H9 (cell line): ENCODE measurements at regions not wholly inside any gene's neighbourhood (a gene's known extent, or its start where the extent isn't known, plus 50 kb on each side); places are given as distances from the start of the nearest gene placed in this dataset. TPM values are rescaled to one million over a fixed set of nuclear protein-coding genes. Genes with fewer than 3 reads are reported as not detected.

Experiments
- microRNA-seq: library from miRNA; unstranded; fragments of <30 nt; microRNA quantifications from one replicate; pipeline ENCODE4, GENCODE V29; 2020; ENCODE audit warnings: borderline microRNAs expressed

Small RNA genes in the stretch of these regions (microRNA-seq; reads per million reads assigned to microRNA genes)
- gene MIR6134, result not detected
